B cell (primary cell): ENCODE measurements at regions not wholly inside any gene's neighbourhood (a gene's known extent, or its start where the extent isn't known, plus 50 kb on each side); places are given as distances from the start of the nearest gene placed in this dataset.

Experiments
- EZH2 ChIP-seq: IDR thresholded peaks from 2 replicates; pipeline ENCODE4 v1.6.1; 2012; ENCODE audit warnings: borderline replicate concordance, low read depth, mild to moderate bottlenecking, moderate library complexity, low read length; ENCODE audit not compliant: insufficient read depth, poor library complexity, severe bottlenecking
- TF ChIP-seq, protein P1 (sequence below): fragments of 200-600 bp; IDR thresholded peaks from one replicate; pipeline ENCODE4 v1.8.0; 2022; ENCODE audit warnings: antibody characterized with exemption, mild to moderate bottlenecking

DNA sequence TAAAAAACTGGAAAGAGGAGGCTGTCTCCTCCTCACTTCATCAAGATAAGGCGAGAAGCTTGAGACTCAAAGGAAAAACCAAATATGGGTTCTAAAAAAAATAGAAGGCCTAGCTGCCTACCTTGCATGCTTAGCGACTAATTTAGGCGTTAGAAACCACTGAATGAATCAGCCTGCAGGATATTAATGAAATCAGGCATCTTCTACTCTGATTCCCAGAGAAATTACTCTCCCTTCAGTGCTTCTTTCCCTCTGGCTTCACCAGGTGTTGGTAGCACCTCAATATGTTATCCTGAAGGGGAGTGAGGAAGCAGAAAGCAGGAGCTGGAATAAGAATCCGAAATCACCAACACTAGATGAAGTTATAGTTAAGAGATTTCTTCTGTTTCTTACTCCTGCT lies 749.8 kb upstream of the NRXN1 start:
- TF ChIP-seq, protein P1, sequence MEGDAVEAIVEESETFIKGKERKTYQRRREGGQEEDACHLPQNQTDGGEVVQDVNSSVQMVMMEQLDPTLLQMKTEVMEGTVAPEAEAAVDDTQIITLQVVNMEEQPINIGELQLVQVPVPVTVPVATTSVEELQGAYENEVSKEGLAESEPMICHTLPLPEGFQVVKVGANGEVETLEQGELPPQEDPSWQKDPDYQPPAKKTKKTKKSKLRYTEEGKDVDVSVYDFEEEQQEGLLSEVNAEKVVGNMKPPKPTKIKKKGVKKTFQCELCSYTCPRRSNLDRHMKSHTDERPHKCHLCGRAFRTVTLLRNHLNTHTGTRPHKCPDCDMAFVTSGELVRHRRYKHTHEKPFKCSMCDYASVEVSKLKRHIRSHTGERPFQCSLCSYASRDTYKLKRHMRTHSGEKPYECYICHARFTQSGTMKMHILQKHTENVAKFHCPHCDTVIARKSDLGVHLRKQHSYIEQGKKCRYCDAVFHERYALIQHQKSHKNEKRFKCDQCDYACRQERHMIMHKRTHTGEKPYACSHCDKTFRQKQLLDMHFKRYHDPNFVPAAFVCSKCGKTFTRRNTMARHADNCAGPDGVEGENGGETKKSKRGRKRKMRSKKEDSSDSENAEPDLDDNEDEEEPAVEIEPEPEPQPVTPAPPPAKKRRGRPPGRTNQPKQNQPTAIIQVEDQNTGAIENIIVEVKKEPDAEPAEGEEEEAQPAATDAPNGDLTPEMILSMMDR: no peak
- TF ChIP-seq EZH2: no peak
